GM21381 (cell line): ENCODE measurements at regions not wholly inside any gene's neighbourhood (a gene's known extent, or its start where the extent isn't known, plus 50 kb on each side); places are given as distances from the start of the nearest gene placed in this dataset.

ENCODE experiments used
- ATAC-seq: cut with Tn5 transposase; IDR thresholded peaks from one replicate; pipeline ENCODE4 v1.9.1; 2021; ENCODE audit warnings: mild to moderate bottlenecking, moderate library complexity; ENCODE audit not compliant: unreplicated experiment

DNA sequence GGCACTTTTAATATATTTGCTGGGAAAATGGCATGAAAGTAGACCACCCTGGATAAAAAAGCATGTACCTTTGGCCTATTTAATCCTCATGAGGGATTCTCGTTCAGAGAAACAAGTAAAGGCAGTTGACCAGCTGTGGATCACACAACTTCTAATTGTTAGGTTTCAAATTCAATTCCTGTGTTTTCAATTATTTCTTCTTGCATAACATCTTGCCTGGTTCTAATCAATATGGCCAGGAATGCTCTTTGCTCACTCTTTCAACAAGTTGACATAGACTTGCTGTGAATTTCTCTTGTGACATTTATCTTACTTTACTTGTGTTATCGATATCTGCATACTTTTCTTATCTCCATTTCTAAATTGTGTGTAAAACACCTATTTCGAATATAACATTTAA lies 211.8 kb downstream of the SLC7A11 start:
- no peak for ATAC-seq

DNA sequence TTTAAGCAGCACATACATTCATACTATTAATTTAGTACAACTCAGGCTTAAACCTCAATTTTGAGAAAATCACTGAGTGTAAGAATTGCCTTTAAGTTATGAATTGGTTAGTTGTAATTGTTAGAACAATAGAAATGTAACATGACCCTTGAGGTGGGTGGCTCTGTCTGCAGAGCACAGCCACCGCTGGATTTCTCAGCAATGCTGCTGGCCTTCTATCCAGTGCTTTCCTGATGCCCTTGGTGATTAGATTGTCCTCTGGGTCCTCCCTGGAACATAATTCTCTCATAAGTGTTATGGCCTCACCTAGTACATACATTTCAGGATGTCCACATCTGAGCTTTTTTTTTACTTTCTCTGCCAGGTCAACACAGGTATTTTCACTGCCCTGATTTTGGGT lies 213.2 kb downstream of the SLC7A11 start:
- ATAC-seq, result no peak

DNA sequence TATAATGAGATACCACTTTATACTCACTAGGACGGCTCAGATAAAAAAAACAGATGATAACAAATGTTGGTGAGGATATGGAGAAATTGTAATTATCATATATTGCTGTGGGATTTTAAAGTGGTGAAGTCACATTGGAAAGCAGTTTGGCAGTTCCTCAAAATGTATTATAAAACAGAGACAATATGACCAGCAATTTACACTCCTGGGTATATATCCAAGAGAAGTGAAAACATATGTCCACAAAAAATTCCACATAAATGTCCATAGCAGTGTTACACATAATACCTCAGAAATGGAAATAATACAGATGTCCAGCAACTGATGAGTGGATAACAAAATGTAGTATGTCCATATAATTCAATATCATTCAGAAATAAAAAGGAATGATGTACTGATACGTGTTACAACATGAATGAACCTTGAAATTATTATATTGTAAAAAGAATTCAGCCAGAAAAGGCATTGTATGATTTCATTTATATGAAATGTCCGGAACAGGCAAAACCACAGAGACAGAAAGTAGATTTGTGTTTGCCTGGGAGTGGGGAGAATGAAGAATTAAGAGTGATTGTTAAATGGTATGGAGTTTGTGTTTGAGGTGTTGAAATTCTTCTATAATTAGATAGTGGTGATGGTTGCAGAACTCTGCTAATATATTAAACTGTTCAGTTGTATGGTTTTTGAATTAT lies 220.9 kb downstream of the SLC7A11 start:
- ATAC-seq, result no peak

DNA sequence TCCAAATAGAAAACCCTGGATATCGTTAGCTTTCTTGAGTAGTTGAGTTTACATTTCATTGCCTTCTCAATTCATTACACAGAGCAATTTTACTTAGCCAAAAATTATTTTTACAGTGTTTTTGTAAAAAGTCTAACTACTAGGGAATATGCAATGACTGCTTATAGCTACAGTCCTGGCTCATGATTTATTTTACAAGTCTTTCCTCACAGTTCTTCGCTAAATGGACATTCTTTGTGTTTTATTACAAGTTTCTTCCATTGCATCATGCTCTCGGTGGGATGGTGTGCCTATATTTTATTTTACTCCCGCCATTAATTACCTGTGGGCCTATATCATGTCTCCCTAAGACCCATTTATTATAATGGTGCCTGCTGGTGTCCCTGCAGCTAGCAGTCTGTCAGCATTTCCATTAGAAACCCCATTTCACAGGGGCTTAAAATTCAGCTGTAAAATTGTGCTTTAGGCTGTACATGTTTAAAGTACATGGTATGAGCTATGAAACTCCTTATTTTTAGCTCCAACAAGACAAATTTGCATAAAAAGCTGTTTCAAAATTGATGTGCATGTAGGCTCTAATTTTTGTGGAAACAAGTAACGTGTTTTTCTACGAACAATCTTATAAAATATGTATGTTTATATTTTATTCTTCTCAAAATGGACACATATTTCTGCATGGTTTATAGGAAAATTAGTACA lies 227.4 kb downstream of the SLC7A11 start:
- ATAC-seq, result no peak

DNA sequence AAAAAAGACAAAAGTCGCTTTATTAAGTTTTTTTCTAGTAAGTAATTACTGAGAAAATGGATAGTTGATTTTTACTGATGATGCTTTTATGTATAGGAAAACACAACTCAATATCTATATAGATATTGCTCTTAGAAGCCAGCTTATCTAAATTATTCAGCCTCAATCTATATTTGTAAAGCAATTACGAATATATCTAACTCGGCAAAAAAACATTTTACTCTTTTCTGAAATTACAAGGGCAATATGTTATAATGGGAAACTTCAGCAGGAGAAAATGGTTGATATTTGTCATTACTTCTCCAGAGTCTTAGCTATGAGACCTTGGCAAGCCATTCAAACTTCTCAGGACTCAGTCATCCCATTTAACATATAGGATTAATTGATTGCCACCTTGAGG lies 228.5 kb downstream of the SLC7A11 start:
- no peak for ATAC-seq

DNA sequence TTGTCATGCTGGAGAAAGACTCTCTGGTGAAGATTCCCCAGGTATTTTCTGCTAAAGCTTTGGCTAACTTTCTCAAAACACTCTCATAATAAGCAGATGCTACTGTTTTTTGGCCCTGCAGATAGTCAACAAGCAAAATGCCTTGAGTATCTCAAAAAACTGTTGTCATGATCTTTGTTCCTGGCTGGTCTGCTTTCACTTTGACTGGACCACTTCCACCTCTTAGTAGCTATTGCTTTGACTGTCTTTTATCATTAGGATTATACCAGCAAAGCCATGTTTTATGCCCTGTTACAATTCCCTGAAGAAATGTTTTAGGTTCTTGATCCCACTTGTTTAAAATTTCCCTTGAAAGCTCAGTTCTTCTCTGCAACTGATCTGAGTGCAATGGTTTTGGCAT lies 231.5 kb downstream of the SLC7A11 start:
- peak; percentile 74 for ATAC-seq

DNA sequence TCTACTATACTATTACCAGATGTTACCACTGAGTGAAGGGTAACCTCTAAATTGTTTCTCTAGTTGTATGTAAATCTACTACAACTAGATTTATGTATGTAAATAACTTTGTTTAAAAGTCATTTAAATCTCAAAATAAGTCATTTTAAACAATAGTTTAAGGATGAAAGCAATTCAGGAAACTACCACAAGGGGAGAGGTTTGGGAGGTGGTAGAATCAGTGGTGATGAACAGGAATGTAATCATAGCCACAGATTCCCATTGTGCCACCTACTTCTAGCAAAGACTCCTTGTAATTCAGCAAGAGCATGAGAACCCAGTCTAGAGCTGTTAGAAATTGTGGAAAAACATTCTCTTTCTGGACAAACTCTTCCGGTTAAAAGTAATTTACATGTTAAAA lies 234.6 kb downstream of the SLC7A11 start:
- no peak for ATAC-seq

DNA sequence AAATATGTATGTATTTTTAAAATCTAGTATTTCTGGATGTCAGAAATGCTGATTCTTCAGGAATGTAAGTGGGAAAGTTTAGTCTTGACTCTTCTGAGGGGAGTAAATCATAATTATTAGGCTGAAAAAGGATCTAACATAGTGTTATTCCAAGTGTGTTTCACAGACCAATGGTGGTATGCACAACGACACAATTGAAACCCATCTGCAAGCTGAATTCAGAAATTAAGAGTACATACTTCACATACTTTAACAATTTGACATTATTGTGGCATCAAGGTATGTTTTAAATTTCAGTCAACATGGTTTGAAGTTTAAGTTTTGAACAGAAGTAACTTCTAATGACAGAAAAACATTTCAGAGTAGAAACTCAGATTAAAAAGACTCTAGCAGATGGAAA lies 236.7 kb downstream of the SLC7A11 start:
- no peak for ATAC-seq

DNA sequence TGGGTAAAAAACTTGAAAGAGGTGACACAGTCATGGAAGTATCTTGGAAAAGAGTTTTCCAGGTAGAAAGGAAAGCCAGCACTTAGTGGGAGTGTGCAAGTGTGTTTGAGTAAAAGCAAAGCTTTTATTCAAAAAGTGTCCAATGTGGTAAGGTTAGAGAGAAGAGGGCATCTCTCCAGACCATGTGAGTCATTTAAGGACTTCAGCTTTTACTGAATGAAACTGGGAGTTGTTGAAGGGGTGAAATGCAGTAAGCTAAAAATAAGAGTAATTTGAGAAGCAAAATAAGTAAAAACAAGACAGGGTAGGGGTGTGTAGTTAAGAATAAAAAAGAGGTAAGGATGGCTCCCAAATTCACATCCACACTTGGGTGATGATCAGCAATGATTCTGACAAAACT lies 238.9 kb downstream of the SLC7A11 start:
- peak; percentile 95 for ATAC-seq

DNA sequence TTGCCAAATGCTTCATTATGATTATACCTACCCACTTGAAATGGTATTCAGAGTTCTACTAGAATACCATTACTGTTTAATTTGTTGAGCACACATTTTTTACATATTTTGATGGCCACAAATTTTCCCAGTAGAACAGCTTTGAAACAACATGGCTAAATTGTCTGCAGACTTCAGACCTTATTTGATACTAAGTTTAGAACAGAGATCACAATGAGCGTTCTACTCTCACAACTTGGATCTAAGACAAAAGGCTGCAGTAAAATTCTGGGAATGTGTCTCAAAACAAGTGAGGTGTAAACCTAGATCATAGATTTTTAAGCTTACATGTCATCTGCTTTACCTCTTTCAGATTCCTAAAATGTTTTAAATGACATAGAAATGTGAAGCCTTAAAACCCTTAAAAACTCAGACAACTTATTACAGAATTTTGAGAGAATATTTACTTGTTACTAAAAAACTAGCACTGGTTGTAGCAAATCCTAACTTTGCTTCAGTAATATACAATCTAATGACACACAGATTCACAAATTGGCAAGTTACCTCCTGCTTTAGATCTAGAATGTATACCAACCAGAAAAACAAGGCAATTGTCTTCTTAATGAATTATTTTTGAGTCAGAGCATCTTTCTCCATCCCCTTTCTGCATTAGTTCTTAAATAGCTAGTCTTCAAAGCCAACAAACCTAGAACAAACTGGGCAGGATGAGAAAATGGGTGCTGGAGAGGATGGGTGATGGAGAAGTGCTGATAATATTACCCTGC lies 243.3 kb downstream of the SLC7A11 start:
- no peak for ATAC-seq

DNA sequence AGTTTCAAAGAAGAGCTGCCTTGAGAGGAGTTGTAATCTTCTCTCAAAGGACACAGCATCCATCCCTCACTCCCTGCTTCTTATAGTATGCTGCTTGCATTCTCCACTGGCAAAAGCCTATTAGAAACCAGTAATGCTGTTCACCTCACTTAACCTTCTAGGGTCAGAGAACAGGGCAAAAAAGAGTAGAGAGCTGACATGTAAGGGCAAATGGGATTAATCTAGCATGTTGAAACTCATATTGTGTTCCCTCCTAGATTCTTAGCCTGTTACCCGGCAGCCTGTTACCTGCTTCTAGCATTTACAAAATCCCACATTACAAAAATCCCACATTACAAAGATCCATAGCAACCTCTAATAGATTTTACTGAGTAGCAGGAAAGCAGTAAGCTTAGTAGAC lies 244.7 kb downstream of the SLC7A11 start:
- ATAC-seq, result no peak

DNA sequence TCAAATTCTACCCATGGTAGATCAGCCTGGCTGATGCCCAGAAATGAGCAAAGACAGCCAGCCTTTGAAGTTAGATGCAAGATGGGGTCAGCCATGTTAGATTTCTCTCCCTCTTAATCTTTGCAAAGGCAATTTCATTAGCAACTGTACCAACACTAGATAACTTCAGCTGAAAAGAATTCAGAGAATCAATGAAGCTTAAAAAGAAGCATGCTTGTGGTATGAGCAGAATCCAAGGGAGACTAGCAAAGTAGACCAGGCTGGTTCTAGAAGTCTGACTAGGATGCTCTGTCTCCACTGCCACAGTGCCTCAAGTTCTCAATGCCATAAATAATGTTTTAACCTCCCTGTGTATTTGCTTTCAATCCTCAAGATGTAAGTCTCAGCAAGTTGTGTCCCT lies 247.3 kb downstream of the SLC7A11 start:
- ATAC-seq, result no peak

DNA sequence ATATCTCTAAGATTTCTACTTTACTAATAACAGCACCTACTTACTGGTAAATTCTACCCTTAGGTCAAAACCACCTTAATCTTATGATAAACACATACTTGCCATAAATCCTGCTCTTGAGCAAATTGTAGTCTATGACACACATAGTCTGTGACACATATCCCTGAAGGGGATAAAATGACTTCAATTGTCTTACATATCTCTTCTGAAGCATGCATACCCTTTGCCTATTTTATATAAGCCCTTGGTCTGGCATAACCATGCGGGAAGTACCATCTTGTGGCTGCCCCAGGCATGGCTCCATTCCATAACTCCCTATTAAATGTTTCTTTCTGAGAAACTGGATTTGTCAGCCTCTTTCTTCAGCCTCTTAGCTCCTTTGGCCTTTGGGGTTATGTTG lies 248.9 kb downstream of the SLC7A11 start:
- no peak for ATAC-seq

DNA sequence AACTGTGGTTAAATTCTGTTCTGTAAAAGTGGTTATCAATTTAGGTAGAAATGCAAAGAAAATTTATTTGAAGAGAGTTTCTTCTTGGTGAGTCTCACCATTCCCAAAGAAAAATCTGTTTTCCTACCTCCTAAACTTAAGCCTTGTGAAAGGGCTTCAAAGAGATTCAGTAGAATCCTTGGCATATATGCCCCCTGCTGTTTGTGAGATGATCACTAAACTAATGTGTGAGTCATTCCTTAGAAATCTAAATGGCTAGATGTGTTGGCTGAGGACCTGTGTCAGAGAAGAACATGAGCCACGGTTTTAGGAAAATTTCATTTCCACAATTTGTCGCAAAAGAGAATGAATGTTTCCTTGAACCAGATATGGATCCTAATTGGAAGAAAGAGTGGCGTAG lies 260.9 kb downstream of the SLC7A11 start:
- ATAC-seq, result no peak

DNA sequence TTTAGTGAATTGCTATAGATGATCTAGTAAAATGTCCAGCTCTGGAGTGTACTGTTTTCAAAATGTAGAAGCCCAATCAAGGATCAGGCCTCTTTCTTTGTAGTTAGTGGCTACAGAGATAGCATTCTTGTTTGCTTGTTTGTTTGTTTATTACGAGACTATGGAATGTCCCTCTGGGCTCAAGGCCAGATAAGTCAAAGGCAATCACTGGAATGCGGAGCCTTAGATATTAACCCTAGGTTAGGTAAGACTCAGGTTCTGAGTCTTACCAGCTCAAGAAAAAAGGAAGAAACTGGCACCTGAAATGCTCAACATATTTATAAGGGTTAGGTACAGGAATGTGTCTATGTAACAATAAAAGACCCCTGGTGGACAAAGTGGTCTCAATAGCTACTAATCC lies 261.5 kb downstream of the SLC7A11 start:
- no peak for ATAC-seq

DNA sequence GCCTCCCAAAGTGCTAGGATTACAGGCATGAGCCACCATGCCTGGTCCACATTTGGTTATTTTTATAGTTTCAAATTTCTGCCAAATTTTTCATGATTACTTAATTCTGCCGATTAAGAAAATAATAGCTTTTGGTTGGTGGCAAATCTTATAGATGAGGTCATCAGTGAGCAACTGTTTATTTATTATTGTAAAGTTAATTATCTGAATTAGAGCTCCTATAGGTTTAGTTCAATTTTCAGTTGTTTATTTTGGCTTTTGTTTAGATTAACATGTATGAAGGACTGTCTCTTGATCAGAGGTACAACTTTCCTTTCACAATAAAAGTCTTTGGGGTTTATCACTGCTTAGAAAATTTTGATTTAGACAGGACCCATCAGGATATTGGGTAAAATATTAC lies 262.2 kb downstream of the SLC7A11 start:
- ATAC-seq, result no peak

DNA sequence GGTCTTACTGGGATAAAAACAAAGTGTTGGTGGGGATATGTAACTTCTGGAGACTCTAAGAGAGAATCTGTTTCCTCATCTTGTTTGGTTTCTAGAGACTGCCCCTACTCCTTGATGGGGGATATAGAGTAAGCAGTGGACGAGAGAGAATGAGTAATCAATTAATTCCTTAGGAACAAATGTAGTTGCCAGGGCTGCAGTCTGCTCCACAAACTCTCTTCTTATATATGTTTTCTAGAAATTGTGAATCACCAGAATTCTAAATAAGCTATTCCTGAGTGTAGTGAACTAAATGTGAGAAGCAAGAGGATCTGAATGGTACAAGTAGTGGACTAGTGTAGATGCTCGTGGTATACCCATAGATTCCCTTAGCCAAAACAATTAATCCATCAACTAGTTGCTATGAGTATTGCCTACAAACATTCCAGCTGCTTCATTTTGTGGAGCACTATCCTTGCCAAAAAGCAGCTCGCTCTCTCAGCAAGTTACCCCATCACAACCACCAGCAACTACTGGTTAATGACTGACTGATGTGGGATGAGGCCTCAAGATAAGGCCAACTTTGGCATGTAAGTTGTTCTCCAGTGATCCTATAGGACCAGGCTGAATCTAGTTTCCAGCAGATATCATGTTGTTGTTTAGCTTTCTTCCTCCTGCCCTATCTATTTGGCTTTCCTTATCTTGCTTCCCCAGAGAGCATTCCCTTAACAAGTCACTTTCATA lies 273.0 kb downstream of the SLC7A11 start:
- ATAC-seq, result no peak

DNA sequence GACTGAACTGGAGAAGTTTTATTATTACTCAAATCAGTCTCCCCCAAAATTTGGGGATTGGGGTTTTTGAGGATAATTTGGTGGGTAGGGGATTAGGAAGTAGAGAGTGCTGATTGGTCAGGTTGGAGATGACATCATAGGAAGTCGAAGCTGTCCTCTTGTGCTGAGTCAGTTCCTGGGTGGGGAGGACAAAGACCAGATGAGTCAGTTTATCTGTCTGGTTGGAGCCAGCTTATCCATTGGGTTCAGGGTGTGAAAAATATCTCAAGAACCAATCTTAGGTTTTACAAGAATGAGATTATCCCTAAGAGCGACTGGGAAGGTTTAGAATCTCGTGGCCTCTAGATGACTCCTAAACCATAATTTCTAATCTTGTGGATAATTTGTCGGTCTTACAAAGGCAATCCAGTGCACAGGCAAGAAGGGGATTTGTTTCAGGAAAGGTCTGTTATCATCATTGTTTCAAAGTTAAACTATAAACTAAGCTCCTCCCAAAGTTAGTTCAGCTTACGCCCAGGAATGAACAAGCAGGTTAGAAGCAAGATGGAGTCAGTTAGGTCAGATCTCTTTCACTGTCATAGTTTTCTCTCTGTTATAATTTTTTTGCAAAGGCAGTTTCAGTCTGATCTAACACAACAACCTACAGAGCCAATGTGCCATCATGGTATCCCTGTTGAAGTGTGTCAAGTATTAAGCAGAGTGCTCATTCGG lies 274.5 kb downstream of the SLC7A11 start:
- ATAC-seq, result no peak

DNA sequence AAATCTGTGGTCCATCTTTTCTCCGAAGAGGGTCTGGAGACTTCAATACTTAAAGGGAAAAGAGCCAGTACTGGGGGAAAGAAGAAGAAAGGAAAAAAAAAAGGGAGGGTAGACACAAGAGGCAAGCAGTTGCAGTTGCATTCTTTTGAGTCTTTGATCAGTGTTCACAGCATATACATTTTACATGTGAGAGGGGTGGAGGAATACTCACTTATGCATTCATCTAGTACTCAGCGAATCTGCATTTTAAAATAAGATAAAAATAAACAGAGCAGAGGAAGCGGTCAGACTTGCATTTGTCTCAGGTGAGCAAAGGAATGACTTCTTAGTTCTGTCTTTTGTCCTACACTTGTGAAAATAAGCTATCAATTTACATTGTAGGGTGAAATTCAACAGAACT lies 275.6 kb downstream of the SLC7A11 start:
- no peak for ATAC-seq

DNA sequence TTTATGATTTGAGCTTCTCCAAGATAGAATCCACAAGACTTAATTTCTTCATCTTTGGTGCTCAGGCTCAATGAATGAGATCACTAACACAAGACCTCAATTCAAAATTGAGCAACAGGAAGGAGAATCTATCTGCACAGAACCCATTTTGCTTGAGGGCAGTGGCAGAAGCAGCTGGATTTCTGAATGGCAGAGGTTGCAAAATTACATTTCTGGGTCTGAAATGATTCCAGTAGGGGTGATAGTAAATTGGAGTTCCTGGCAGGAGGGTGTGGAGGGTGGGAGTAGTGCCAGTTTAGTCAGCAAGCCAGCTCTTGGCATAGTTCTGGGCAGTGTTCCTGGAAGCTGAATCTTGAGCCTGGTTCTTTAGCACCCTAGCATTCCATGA lies 281.1 kb downstream of the SLC7A11 start:
- ATAC-seq, result no peak
